HCT116 (cell line): ENCODE measurements at regions not wholly inside any gene's neighbourhood (a gene's known extent, or its start where the extent isn't known, plus 50 kb on each side); places are given as distances from the start of the nearest gene placed in this dataset.
"Not testable (repeated sequence)": the region's sequence is repeated elsewhere in the genome, so short reads cannot be mapped to it uniquely, and the experiment has no call there.

Experiments
- CTCF ChIP-seq, 3 experiments: fragments of 200-600 bp in 1 of 3; sonication (generic) in 1 of 3; IDR thresholded peaks in 2 of 3; conservative IDR thresholded peaks in 1 of 3; 2 replicates each; pipeline ENCODE4 v1.5.1; 2012 to 2017; ENCODE audit warnings: low read depth in 2 of 3, low read length in 2 of 3, antibody characterized with exemption in 1 of 3, borderline replicate concordance in 1 of 3, control low read depth in 1 of 3, mild to moderate bottlenecking in 1 of 3, mixed read lengths in 1 of 3, mixed run types in 1 of 3, moderate library complexity in 1 of 3; ENCODE audit not compliant: insufficient read depth in 1 of 3
- EZH2phosphoT487 ChIP-seq: fragments of 200-600 bp; IDR thresholded peaks from 2 replicates; pipeline ENCODE4 v1.6.1; 2018; ENCODE audit warnings: antibody characterized with exemption, borderline replicate concordance
- MAX ChIP-seq: IDR thresholded peaks from 2 replicates; pipeline ENCODE4 v1.6.1; 2012

GRCh38 chr4:3954540-3955320 is 188.5 kb downstream of the ADRA2C start:
- not testable (repeated sequence) for TF ChIP-seq MAX; EZH2phosphoT487; CTCF (IDR thresholded peaks at IDR 0.05 in 2 of 3, conservative IDR thresholded peaks at IDR 0.05 in 1 of 3; ENCODE audit: borderline replicate concordance in 1 of 3, insufficient read depth in 1 of 3, low read depth in 2 of 3, low read length in 2 of 3)
